ENCODE measurements at regions not wholly inside any gene's neighbourhood (a gene's known extent, or its start where the extent isn't known, plus 50 kb on each side); places are given as distances from the start of the nearest gene placed in this dataset.

- H3K27ac ChIP-seq (ENCODE audit: low read depth, low read length, poor library complexity, severe bottlenecking): no peak overlapping the region
- H3K4me1 ChIP-seq (ENCODE audit: insufficient read depth, low read length, poor library complexity, severe bottlenecking): no peaks in the 10 kb centered on the region
- H3K4me2 ChIP-seq (ENCODE audit: low read length): no peak overlapping the region
- no peaks in the 10 kb centered on the region for H3K79me2 ChIP-seq (ENCODE audit: insufficient read depth, low read depth, low read length)
- POLR2A ChIA-PET: interaction anchor here (0.5 to 1.4 kb wide), 2 partner anchors 11 to 12 kb away, joined by 3 read pairs; no protein-coding TSS in a partner anchor
- no peak for DNase-seq (ENCODE audit: low spot score)
- H3K9me3 ChIP-seq (ENCODE audit: low read length): no peaks in the 10 kb centered on the region
- no peaks in the 10 kb centered on the region for H3K36me3 ChIP-seq (ENCODE audit: insufficient read depth, low read length)
- BruUV-seq (replicated peaks): no TSS peak
- TF ChIP-seq EZH2phosphoT487 (IDR thresholded peaks at IDR 0.05; ENCODE audit: borderline replicate concordance, low read depth, low read length) (no peak), CTCF (conservative IDR thresholded peaks at IDR 0.05; ENCODE audit: low read length) (no peak)
- no peaks in the 10 kb centered on the region for H3K9me2 ChIP-seq (ENCODE audit: insufficient read depth, low read length)
- H2AFZ ChIP-seq (ENCODE audit: low read length): no peak overlapping the region
- CTCF ChIA-PET (ENCODE audit: unreplicated experiment): no interaction called here
- no peak overlapping the region for H3K4me3 ChIP-seq (ENCODE audit: low read depth, low read length, poor library complexity, severe bottlenecking)
- no peaks in the 10 kb centered on the region for H4K20me1 ChIP-seq (ENCODE audit: insufficient read depth, low read length)
- intact Hi-C loops (cut with micrococcal nuclease; ENCODE audit: unreplicated experiment): no loop called here
These were observed 443.5 kb upstream of the SLC14A2 start for GRCh38 chr18:45171679-45172191.

DNA sequence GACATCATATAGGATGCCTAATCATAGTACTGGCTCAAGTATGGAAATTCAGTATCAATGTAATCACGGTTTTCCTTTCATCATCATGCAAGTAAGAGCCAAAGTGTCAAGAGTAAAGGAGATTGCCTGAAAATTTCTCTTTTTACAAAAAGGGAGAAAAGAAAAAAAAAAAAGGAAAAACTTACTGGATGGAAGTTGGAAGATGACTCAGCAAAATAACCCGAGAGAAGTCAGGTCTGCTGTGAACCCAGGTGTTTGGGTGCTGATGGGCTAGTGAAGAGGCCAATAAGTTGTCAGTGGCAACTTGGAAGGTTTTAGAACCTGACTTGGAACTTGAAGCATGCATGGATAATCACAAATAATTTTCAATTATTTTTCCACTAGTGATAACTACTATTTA is 441.9 kb upstream of the SLC14A2 start:
- H3K4me3 ChIP-seq (ENCODE audit: low read depth, low read length, poor library complexity, severe bottlenecking): no peak overlapping the region
- H3K4me2 ChIP-seq (ENCODE audit: low read length): no peak overlapping the region
- TF ChIP-seq EZH2phosphoT487 (IDR thresholded peaks at IDR 0.05; ENCODE audit: borderline replicate concordance, low read depth, low read length) (no peak), CTCF (conservative IDR thresholded peaks at IDR 0.05; ENCODE audit: low read length) (no peak)
- H3K4me1 ChIP-seq (ENCODE audit: insufficient read depth, low read length, poor library complexity, severe bottlenecking): no peaks in the 10 kb centered on the region
- ChIA-PET CTCF (ENCODE audit: unreplicated experiment) (no interaction called here), POLR2A (no interaction called here)
- H3K9me3 ChIP-seq (ENCODE audit: low read length): no peaks in the 10 kb centered on the region
- H3K9me2 ChIP-seq (ENCODE audit: insufficient read depth, low read length): no peaks in the 10 kb centered on the region
- intact Hi-C loops (cut with micrococcal nuclease; ENCODE audit: unreplicated experiment): no loop called here
- no peaks in the 10 kb centered on the region for H3K36me3 ChIP-seq (ENCODE audit: insufficient read depth, low read length)
- no TSS peak for BruUV-seq (replicated peaks)
- H3K79me2 ChIP-seq (ENCODE audit: insufficient read depth, low read depth, low read length): no peaks in the 10 kb centered on the region
- H4K20me1 ChIP-seq (ENCODE audit: insufficient read depth, low read length): no peaks in the 10 kb centered on the region
- H2AFZ ChIP-seq (ENCODE audit: low read length): no peak overlapping the region
- no peak for DNase-seq (ENCODE audit: low spot score)
- H3K27ac ChIP-seq (ENCODE audit: low read depth, low read length, poor library complexity, severe bottlenecking): no peak overlapping the region

- H3K4me3 ChIP-seq (ENCODE audit: low read depth, low read length, poor library complexity, severe bottlenecking): no peak overlapping the region
- no peaks in the 10 kb centered on the region for H3K9me2 ChIP-seq (ENCODE audit: insufficient read depth, low read length)
- H3K4me2 ChIP-seq (ENCODE audit: low read length): no peak overlapping the region
- DNase-seq (ENCODE audit: low spot score): no peak
- CTCF ChIA-PET (ENCODE audit: unreplicated experiment): no interaction called here
- TF ChIP-seq CTCF (conservative IDR thresholded peaks at IDR 0.05; ENCODE audit: low read length) (no peak), EZH2phosphoT487 (IDR thresholded peaks at IDR 0.05; ENCODE audit: borderline replicate concordance, low read depth, low read length) (no peak)
- POLR2A ChIA-PET: interaction anchor here (0.7 kb wide), 1 partner anchor 519 kb away, joined by 3 read pairs; no protein-coding TSS in a partner anchor
- H3K79me2 ChIP-seq (ENCODE audit: insufficient read depth, low read depth, low read length): no peaks in the 10 kb centered on the region
- no peaks in the 10 kb centered on the region for H4K20me1 ChIP-seq (ENCODE audit: insufficient read depth, low read length)
- intact Hi-C loops (cut with micrococcal nuclease; ENCODE audit: unreplicated experiment): no loop called here
- H2AFZ ChIP-seq (ENCODE audit: low read length): no peak overlapping the region
- H3K36me3 ChIP-seq (ENCODE audit: insufficient read depth, low read length): no peaks in the 10 kb centered on the region
- BruUV-seq (replicated peaks): no TSS peak
- no peak overlapping the region for H3K27ac ChIP-seq (ENCODE audit: low read depth, low read length, poor library complexity, severe bottlenecking)
- H3K4me1 ChIP-seq (ENCODE audit: insufficient read depth, low read length, poor library complexity, severe bottlenecking): no peaks in the 10 kb centered on the region
- H3K9me3 ChIP-seq (ENCODE audit: low read length): no peaks in the 10 kb centered on the region
These were observed 441.3 kb upstream of the SLC14A2 start for GRCh38 chr18:45173799-45174519.
